GM18507 (cell line): ENCODE measurements at regions not wholly inside any gene's neighbourhood (a gene's known extent, or its start where the extent isn't known, plus 50 kb on each side); places are given as distances from the start of the nearest gene placed in this dataset.
"Not testable (repeated sequence)": the region's sequence is repeated elsewhere in the genome, so short reads cannot be mapped to it uniquely, and the experiment has no call there.

Source experiments
- DNase-seq: peaks from one replicate; pipeline ENCODE4 v3.0.0; 2011; ENCODE audit warnings: low read depth; ENCODE audit not compliant: insufficient read length; ENCODE audit errors: extremely low spot score
- FAIRE-seq: peaks from 2 replicates; lab custom pipeline; 2011; peaks lifted over from hg19 to GRCh38; lab: Jason Lieb, UNC

DNA sequence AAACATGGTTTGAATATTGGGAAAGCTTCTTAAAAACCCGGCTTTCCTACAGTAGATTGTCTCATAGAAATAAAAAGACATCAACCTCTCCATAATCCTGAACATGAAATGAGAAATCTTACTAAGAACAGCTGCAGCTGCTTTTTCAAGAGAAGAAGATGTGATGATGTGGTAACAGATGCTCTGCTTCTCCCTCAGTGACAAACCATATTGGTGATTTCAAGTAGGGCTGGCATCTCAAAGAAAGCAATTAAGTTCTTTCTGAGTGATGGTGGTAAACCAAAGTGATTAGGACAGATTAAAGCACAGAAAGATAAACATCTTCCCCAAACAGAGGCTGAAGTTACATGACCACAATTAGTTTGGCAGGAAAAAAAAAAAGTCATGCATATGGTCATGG is 1477.7 kb downstream of the RAPGEF2 start:
- DNase-seq (no peak), FAIRE-seq (no peak)

DNA sequence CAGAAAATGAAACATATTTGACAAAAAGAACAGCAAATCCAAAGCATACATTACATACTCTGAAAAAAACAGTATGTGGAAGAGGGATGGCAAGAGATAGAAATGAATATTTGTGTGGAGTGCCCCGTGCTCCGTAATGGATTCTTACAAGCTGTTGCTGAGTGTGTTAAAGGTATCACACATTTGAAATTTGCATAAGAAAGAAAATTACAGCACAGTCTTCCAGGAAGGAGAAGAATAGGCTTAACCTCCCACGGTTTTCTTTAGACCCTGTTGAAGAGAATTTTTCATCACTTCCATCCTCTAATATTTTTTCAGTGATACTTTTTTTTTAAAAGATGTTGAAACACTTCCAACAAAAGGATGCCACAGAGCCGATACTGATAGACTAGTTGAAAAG is 1489.4 kb downstream of the RAPGEF2 start:
- DNase-seq, result no peak
- FAIRE-seq, result no peak

DNA sequence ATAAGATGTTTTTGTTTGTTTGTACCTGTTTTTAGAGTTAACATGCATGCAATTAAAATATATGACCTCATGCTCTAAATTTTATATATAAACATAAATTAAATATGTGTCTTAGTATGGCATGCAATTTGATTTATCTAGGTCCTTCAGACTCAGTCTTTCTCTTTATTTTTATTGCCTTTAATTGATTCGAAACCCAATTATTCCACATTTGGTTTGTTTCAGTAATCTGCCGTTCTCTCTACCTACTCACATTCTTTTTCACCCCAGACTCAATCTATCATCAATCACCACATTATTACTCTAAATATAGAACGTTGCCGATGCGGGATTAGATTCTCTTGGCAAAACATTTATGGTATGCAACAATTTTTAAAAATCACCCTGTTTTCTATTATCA is 1492.8 kb downstream of the RAPGEF2 start:
- DNase-seq (no peak), FAIRE-seq (no peak)

DNA sequence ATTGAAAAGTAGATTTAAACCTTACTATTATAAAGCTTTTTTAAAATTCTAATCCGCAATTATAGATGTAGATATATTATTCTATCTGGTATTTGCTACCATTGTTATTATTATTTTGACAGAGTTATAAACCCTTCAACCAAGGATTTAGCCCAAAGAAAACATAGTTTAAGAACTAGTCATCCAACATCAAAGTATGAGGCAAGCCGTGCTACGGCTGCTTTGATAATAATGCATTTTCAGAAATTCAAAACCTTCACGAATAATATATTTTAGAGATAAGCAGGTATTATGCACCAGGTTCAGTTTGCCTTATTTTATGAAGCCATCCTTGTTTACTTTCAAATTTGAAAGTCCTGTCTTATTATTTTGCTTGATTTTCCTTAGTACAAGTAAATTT is 1501.7 kb downstream of the RAPGEF2 start:
- no peak for FAIRE-seq
- DNase-seq, result no peak

DNA sequence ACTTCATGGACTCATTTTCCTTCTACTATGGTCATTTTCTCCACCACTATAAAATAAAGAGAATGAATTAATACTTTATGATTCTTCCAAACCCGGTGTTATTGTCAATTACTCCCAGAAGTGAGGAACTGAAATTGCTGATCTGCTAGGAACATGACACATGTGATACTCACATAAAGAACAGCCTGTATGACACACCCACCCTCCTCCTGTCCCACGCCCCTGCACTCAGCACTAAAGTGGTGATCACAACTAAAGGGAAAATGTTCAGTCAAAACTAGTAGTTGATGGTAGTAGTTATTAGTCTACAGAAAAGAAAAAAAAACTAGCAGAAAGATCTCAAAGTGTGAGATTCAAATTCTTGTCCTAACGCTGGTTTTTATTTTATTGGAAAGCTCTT is 1508.3 kb downstream of the RAPGEF2 start:
- FAIRE-seq (no peak), DNase-seq (no peak)

DNA sequence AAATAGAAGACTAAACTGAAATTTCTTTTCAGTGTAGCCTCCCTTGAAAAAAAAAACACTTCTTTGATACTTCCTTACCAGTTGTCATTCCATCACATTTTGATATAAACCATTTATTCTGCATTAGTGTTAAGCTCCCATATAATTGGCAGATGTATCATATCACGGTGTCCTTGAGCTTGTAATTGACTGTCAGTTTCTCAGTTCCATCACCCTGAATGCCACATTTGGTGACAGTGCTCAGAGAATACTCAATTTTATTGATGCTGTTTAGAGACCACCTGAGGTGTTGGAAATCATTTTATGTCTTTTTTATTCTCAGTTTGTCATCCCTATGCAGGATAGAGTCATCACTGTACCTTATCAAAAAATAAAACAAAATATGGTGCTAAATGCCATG is 1528.2 kb downstream of the RAPGEF2 start:
- FAIRE-seq (no peak), DNase-seq (no peak)

DNA sequence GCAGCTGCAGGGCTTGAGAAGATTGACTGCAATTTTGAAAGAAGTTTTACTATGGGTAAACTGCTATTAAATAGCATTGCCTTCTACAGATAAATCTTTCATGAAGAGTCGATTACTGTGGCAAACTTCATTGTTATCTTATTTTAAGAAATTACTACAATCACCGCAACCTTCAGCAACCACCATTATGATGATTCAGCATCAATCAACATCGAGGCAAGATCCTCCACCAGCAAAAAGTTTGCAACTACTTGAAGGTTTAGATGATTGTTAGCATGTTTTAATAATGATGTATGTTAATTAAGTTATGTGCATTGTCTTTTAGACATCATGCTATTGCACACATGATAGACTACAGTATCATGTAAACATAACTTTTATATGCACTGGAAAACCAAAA is 1511.0 kb downstream of the FSTL5 start:
- no peak for DNase-seq
- no peak for FAIRE-seq

DNA sequence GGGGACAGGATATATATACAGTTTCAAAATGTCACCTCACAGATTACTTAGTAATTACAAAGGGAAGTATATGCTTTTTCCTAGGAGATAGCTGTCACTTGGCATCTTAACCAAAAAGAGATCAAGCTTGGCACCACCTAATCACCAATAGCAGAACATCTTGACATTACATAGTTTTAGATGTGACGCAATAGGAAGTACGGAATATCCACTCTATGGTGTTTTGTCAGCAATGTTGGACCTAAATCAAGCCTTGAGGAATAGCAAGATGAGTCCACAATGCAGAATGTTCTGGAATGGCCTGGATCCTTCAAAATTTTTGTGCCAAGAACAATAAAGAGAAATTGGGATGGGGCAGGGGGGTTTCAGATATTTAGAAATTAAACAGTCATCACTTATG is 1488.2 kb downstream of the FSTL5 start:
- no peak for DNase-seq
- no peak for FAIRE-seq

DNA sequence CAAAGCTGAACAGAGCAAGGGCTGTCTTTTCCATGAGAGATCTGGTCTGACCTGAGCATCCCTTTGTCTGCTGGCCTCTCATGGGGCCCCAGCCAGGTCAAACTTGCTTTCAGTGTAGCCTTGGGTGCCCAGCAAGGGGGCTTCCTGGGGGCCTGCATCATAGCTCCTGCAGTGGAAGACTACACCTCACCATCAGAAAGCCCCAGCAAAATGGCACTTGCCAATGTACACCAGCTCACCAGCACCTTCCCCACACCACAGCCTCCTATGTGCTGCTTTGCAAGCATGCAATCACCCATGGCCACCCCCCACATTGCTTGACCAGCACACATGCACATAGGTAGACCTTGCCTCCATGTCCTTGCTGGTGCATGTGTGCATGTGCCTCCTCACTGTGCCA is 1478.1 kb downstream of the FSTL5 start:
- FAIRE-seq (no peak), DNase-seq (no peak)

DNA sequence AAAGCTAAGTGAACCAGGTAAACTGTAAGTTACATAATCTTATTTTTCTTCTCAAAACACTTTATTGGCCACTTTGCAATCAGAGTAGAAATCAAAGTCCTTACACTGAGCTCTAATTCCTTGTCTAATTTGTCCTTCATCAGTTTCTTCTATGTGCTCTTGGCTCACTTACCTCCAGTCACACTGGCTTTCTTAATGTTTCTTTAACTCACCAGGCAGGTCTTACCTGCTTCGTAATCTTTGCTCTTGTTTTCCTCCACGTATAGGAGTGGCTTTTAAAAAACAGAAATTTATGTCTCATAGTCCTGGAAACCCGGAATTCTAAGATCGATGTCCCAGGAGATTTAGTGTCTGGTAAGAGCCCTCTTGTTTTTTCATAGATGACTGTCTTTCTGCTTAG is 1462.1 kb downstream of the FSTL5 start:
- no peak for FAIRE-seq
- DNase-seq, result no peak

DNA sequence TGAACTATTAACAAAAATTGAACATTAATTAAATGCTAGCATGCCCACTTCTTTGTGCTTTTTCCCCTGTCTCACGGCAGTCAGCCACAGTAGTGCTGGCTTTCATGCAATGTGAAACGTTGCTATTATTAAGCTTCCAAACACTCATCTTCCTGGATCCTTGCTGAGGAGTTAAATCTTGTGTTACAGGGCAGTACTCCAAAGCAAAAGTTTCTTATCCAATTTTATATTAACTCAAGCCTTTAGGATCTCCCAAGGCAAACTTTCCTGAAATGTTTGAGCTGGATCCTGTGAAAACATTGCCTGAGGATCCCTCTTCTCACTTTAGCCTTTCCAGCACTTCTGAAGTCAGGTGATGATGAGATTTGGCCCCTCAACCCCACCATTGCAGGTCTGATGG is 1454.8 kb downstream of the FSTL5 start:
- no peak for DNase-seq
- no peak for FAIRE-seq

DNA sequence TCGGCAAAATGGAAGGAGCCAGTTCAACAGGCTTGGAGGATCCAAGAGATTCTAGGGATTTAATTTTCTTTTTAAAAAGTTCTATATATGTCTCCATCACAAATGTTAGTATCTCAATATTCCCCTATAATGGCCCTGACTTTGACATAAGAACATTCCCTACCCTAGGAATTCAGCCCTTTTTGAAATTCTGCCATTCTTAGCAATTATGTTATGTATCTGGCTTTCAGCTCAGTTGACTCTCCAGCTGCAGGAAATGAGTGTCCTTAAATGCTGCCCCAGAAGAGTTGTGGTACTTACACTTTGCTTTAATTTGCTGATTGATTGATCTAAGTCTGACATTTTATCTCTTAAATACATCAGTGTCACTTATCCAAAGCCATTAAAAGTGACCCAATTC is 1454.3 kb downstream of the FSTL5 start:
- no peak for FAIRE-seq
- no peak for DNase-seq

DNA sequence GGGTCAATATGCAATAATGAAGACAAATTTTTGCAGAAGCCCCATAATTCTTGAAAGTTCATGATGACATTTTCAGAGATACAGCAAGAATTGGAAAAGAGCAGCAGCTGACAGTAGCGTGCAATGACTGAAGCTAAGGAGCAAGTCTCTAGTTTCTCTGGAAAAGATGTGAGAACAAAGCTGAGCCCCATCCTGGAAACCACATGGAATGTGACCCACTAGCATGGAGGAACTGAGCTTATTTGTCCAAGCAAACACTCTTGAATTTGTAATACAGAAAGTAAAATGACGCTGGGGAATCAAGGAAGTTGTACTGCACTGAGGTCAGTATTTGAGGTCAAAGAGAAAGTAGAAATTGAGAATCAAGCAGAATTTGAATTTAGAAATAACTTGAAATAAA is 1447.2 kb downstream of the FSTL5 start:
- DNase-seq, result no peak
- FAIRE-seq, result no peak

DNA sequence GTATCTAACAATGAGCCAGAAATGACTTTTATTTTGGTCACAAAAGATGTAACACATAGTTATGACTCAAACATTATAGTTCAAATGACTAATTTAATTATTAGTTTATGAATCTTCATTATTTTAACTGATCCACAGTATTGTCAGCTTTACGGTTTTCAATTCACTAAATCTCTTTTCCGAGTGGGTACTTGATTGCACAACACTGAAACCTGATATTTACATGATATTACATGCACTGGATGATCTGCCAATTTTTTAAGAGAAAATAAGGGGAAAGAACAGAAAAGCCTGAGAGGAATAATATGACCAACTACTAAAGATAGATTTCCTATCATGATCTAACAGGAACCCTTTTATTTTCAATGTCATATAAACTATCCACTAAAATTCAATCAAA is 1446.0 kb downstream of the FSTL5 start:
- DNase-seq (no peak), FAIRE-seq (no peak)

DNA sequence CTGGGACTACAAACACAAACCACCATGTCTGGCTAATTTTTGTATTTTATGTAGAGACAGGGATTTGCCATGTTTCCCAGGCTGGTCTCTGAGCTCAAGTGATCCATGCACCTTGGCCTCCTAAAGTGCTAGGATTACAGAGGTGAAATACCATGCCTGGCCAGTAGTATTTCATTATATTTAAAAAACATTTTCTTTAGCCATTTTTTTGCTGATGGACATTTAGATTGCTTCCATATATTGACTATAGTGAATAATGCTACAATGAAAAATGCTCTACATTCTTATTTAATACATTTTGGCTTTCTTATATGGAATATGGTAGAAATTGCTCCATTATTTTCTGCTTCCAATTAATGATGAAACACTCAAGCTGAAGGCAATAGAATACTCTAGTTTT is 1439.7 kb downstream of the FSTL5 start:
- FAIRE-seq (no peak), DNase-seq (no peak)

DNA sequence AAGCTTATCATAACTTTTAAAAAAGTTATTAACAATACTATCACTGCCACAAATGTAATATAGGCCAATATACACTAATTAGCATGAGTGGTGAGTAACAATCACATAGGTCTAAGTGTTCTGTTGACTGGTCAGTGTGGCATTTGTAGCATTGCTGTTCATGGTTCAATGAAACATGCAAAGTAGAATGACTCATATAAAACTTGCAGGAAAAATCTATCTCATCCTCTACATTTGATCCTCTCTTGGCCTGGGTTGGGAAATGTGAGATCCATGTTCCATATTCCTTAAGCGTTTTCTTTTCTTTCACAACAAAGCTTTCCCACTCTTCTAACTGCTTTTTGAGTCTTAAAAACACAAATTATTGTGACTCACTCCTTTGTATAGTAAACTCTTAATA is 1418.7 kb downstream of the FSTL5 start:
- DNase-seq (no peak), FAIRE-seq (no peak)

DNA sequence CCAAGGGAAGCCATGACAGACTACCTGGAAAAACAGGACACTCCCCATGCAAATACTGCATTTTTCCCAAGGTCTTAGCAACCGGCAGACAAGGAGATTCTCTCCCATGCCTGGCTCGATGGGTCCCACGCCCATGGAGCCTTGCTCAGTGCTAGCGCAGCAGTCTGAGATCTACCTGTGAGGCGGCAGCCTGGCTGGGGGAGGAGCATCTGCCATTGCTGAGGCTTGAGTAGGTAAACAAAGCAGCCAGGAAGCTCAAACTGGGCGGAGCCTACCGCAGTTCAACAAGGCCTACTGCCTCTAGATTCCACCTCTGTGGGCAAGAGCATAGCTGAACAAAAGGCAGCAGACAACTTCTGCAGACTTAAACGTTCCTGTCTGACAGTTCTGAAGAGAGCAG is 1417.2 kb downstream of the FSTL5 start:
- FAIRE-seq, DNase-seq: not testable (repeated sequence)

DNA sequence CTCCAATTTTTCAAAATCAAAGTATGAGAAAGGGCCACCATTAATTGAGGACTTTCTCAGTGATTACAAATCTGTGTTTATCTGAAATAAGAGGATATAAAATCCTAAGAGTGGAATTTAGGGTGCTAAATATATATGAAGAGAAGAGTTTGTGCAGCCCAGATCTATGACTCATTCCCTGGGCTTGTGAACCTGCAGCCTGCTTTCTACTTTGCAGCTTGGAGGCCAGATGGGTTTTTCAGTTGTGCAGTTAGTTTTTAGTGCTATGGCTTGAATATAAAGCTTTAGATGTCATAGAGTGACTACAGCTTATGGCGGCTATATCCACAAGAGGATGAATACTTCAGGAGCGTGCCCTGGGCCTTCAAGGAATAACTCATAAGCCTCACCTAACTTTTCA is 1391.1 kb downstream of the FSTL5 start:
- no peak for DNase-seq
- no peak for FAIRE-seq

DNA sequence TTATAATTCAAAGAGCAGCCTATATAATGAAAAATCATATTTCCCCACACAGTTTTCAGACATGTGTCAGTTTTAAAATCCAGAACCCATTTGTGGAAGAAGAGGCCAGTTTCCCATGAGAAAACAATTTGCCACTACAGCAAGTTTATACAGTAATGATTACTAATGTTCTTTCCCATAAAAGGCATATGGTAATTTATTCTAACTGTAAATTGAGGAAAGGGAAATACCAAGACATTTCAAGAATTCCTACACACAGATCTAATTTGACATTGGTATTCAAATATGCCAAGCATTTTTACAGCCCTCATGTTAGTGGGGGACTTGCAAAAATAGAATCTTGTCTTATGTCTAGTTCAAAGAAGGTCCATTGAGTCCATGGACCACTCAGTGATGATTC is 1368.6 kb downstream of the FSTL5 start:
- DNase-seq (no peak), FAIRE-seq (no peak)

DNA sequence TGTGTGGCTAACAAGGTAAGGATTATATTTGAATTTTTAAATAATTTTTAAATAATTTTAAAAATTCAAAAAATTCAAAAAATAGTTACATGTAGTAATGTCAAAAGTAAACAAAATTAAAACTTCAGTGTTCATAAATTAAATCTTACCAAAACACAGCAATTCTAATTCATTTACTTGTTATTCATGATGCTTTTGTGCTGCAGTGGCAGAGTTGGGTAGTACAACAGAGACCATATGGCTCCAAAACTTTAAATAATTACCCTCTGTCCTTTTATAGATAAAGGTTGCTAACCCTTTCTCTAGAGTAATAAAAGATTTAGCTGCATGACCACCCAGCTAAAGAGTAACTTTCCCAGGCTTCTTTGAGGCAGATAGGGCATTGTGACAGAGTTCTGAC is 1355.6 kb downstream of the FSTL5 start:
- DNase-seq (no peak), FAIRE-seq (no peak)

DNA sequence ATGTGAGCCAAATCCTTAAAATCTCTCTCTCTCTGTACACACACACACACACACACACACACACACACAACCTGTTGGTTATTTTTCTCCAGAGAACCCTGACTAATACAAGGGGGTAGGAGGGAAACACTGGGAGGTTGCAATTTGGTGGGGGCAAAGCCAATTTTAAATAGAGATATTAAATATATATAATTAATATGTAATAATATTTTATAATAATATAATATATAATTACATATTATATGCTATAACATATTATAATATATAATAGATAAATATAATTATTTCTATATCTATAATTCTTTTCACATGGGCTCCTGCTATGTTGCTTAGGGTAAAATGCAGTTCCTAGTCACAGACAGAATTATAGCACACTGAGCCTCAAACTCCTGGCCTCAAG is 1354.2 kb downstream of the FSTL5 start:
- FAIRE-seq (no peak), DNase-seq (no peak)

DNA sequence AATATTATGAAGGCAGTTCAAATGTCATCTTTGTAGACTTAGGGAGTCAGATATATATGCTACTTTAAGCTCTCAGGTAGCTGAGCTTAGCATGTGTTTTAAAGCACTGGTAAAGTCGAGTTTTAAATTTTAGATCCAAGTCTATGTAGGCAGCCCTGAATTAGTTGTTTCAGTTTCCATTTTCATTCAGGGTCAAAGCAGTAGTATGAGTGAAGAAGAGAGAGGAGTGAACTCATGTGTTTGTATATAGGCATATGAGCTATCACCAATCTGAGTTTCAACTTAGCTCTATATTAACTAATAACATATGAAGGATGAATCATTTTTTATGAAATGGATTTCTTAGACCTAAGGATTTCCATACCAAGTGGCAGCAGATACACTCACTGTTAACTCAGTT is 1353.4 kb downstream of the FSTL5 start:
- no peak for DNase-seq
- no peak for FAIRE-seq

DNA sequence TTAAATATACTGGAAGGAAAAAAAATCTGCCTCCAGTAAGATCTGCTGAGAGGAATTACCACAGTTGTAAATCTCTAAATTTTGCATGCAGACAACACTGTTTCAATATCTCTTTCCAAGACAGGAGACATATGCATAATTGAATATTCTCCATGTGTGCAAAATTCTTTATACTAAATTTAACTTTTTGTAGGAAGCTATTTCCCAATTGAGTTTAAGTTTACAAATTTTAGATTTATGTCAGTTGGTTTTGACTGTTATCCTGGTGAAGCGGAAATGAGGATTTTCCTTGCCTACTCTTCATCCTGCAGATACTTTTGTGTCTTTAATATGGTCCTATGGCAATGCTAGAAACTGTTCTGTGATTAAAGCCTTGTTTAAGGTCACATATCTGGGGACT is 1352.9 kb downstream of the FSTL5 start:
- no peak for FAIRE-seq
- no peak for DNase-seq
